Suppressor macrophage (primary cell): ENCODE measurements at regions not wholly inside any gene's neighbourhood (a gene's known extent, or its start where the extent isn't known, plus 50 kb on each side); places are given as distances from the start of the nearest gene placed in this dataset.
"Not testable (repeated sequence)": the region's sequence is repeated elsewhere in the genome, so short reads cannot be mapped to it uniquely, and the experiment has no call there.

Source experiments
- DNase-seq, 4 experiments: peaks; one replicate each; pipeline ENCODE4 v3.0.0-alpha.2; 2020 to 2022

GRCh38 chr13:90910018-90910639 is 437.4 kb upstream of the MIR17HG start:
- DNase-seq = no peak

GRCh38 chr13:90912247-90912646 is 435.2 kb upstream of the MIR17HG start:
- no peak for DNase-seq

- peak in 2 of 4 experiments; percentile 2 to 5 for DNase-seq
Observed at GRCh38 chr13:90918536-90918935, 429.0 kb upstream of the MIR17HG start.

GRCh38 chr13:90919153-90919552 is 428.3 kb upstream of the MIR17HG start:
- DNase-seq = no peak

GRCh38 chr13:90926459-90926858 is 421.0 kb upstream of the MIR17HG start:
- DNase-seq = no peak

GRCh38 chr13:90928109-90928508 is 419.4 kb upstream of the MIR17HG start:
- DNase-seq = no peak

GRCh38 chr13:90933097-90933826 is 414.2 kb upstream of the MIR17HG start:
- no peak for DNase-seq

- no peak for DNase-seq
Observed at GRCh38 chr13:90934741-90935140, 412.7 kb upstream of the MIR17HG start.

- DNase-seq = no peak
Observed at GRCh38 chr13:90938848-90939247, 408.6 kb upstream of the MIR17HG start.

- no peak for DNase-seq
Observed at GRCh38 chr13:90943946-90944345, 403.5 kb upstream of the MIR17HG start.

- not testable (repeated sequence) for DNase-seq
Observed at GRCh38 chr13:90945146-90945545, 402.3 kb upstream of the MIR17HG start.

GRCh38 chr13:90946125-90946524 is 401.4 kb upstream of the MIR17HG start:
- not testable (repeated sequence) for DNase-seq

- DNase-seq = no peak
Observed at GRCh38 chr13:90947976-90948375, 399.5 kb upstream of the MIR17HG start.

- no peak for DNase-seq
Observed at GRCh38 chr13:90950160-90950559, 397.3 kb upstream of the MIR17HG start.

GRCh38 chr13:90951663-90952062 is 395.8 kb upstream of the MIR17HG start:
- no peak for DNase-seq

- DNase-seq = no peak
Observed at GRCh38 chr13:90952326-90952725, 395.2 kb upstream of the MIR17HG start.

GRCh38 chr13:90954605-90955195 is 392.8 kb upstream of the MIR17HG start:
- DNase-seq = no peak

- DNase-seq = no peak
Observed at GRCh38 chr13:90956031-90956430, 391.5 kb upstream of the MIR17HG start.

GRCh38 chr13:90958866-90959265 is 388.6 kb upstream of the MIR17HG start:
- DNase-seq = no peak

- peak in 1 of 4 experiments; percentile 2 for DNase-seq
Observed at GRCh38 chr13:90968166-90968904, 379.2 kb upstream of the MIR17HG start.

GRCh38 chr13:90974249-90974975 is 373.1 kb upstream of the MIR17HG start:
- no peak for DNase-seq

- no peak for DNase-seq
Observed at GRCh38 chr13:90979059-90979458, 368.4 kb upstream of the MIR17HG start.

GRCh38 chr13:90984756-90985155 is 362.7 kb upstream of the MIR17HG start:
- DNase-seq = no peak
